Renal cortex interstitium (tissue), 11 donors: ENCODE measurements at regions not wholly inside any gene's neighbourhood (a gene's known extent, or its start where the extent isn't known, plus 50 kb on each side); places are given as distances from the start of the nearest gene placed in this dataset.

Source experiments
- DNase-seq, 11 donors: peaks; one replicate each; pipeline ENCODE4 v3.0.0-alpha.2; 2013; ENCODE audit warnings: low read depth in 9 of 11, low spot score in 4 of 11; ENCODE audit errors: extremely low read depth in 1 of 11

GRCh38 chr5:74028976-74029375, 403.0 kb downstream of the ARHGEF28 start:
- DNase-seq: no peak

- DNase-seq: no peak
Measured at GRCh38 chr5:74028406-74028805, 402.4 kb downstream of the ARHGEF28 start.

- no peak for DNase-seq
Measured at GRCh38 chr5:74027732-74028338, 401.8 kb downstream of the ARHGEF28 start.

GRCh38 chr5:74026310-74026709, 400.3 kb downstream of the ARHGEF28 start:
- no peak for DNase-seq

GRCh38 chr5:74021126-74021525, 395.1 kb downstream of the ARHGEF28 start:
- no peak for DNase-seq

GRCh38 chr5:74020503-74020902, 394.5 kb downstream of the ARHGEF28 start:
- no peak for DNase-seq

- DNase-seq: no peak
Measured at GRCh38 chr5:74019923-74020322, 393.9 kb downstream of the ARHGEF28 start.

GRCh38 chr5:74017786-74018211, 391.8 kb downstream of the ARHGEF28 start:
- DNase-seq: no peak

GRCh38 chr5:74017112-74017511, 391.1 kb downstream of the ARHGEF28 start:
- DNase-seq: no peak

- DNase-seq: no peak
Measured at GRCh38 chr5:74016373-74016772, 390.4 kb downstream of the ARHGEF28 start.

- no peak for DNase-seq
Measured at GRCh38 chr5:74015716-74016115, 389.7 kb downstream of the ARHGEF28 start.

- DNase-seq: no peak
Measured at GRCh38 chr5:74013222-74013621, 387.2 kb downstream of the ARHGEF28 start.

- no peak for DNase-seq
Measured at GRCh38 chr5:74009502-74009901, 383.5 kb downstream of the ARHGEF28 start.

GRCh38 chr5:74007193-74007592, 381.2 kb downstream of the ARHGEF28 start:
- no peak for DNase-seq

- DNase-seq: no peak
Measured at GRCh38 chr5:73999297-73999696, 373.3 kb downstream of the ARHGEF28 start.

- no peak for DNase-seq
Measured at GRCh38 chr5:73998489-73998888, 372.5 kb downstream of the ARHGEF28 start.

- no peak for DNase-seq
Measured at GRCh38 chr5:73997960-73998359, 372.0 kb downstream of the ARHGEF28 start.

- peak in 1 of 11 donors; percentile 28 for DNase-seq
Measured at GRCh38 chr5:73996151-73996755, 370.3 kb downstream of the ARHGEF28 start.

- no peak for DNase-seq
Measured at GRCh38 chr5:73994963-73995362, 369.0 kb downstream of the ARHGEF28 start.
